Trophoblast cell (in vitro differentiated cells and primary cell): ENCODE measurements at regions not wholly inside any gene's neighbourhood (a gene's known extent, or its start where the extent isn't known, plus 50 kb on each side); places are given as distances from the start of the nearest gene placed in this dataset.

Experiments used
- DNase-seq, 2 donors: peaks; one replicate each; pipeline ENCODE4 v3.0.0-alpha.2; 2016
- H2AFZ ChIP-seq: 2 replicates; pipeline ENCODE4 v1.6.1; 2013; ENCODE audit warnings: low read length, moderate library complexity, mild to moderate bottlenecking; ENCODE audit not compliant: insufficient read depth, poor library complexity
- H2AK5ac ChIP-seq: 2 replicates; pipeline ENCODE4 v1.6.1; 2013; ENCODE audit warnings: mild to moderate bottlenecking, low read length
- H2BK120ac ChIP-seq: 2 replicates; pipeline ENCODE4 v1.6.1; 2013; ENCODE audit warnings: low read length, mild to moderate bottlenecking, moderate library complexity; ENCODE audit not compliant: insufficient read depth, poor library complexity
- H2BK12ac ChIP-seq: 2 replicates; pipeline ENCODE4 v1.6.1; 2013; ENCODE audit warnings: mild to moderate bottlenecking, low read length, moderate library complexity
- H2BK5ac ChIP-seq: 2 replicates; pipeline ENCODE4 v1.6.1; 2013; ENCODE audit warnings: low read length, low read depth, moderate library complexity, mild to moderate bottlenecking; ENCODE audit not compliant: poor library complexity
- H3K14ac ChIP-seq: 2 replicates; pipeline ENCODE4 v1.6.1; 2013; ENCODE audit warnings: mild to moderate bottlenecking, low read length
- H3K18ac ChIP-seq: 2 replicates; pipeline ENCODE4 v1.6.1; 2013; ENCODE audit warnings: mild to moderate bottlenecking, low read length
- H3K23ac ChIP-seq: 2 replicates; pipeline ENCODE4 v1.6.1; 2013; ENCODE audit warnings: low read length
- H3K27ac ChIP-seq: 2 replicates; pipeline ENCODE4 v1.5.1; 2013; ENCODE audit warnings: low read depth, mild to moderate bottlenecking, inconsistent platforms, low read length, moderate library complexity
- H3K27me3 ChIP-seq: 2 replicates; pipeline ENCODE4 v1.6.1; 2013; ENCODE audit warnings: inconsistent platforms, mild to moderate bottlenecking, low read length, moderate library complexity; ENCODE audit not compliant: insufficient read depth
- H3K36me3 ChIP-seq, 2 experiments: 1 replicate in 1 of 2; 2 replicates in 1 of 2; pipeline ENCODE4 v1.6.1; 2013; ENCODE audit warnings: low read length in 2 of 2, mild to moderate bottlenecking in 2 of 2, moderate library complexity in 1 of 2; ENCODE audit not compliant: insufficient read depth in 2 of 2, control insufficient read depth in 1 of 2
- H3K4ac ChIP-seq: 2 replicates; pipeline ENCODE4 v1.6.1; 2013; ENCODE audit warnings: low read depth, mild to moderate bottlenecking, low read length, moderate library complexity
- H3K4me1 ChIP-seq, 2 experiments: 1 replicate in 1 of 2; 2 replicates in 1 of 2; pipeline ENCODE4 v1.6.1; 2013; ENCODE audit warnings: low read length in 2 of 2, mild to moderate bottlenecking in 2 of 2, moderate library complexity in 1 of 2; ENCODE audit not compliant: insufficient read depth in 2 of 2, control insufficient read depth in 1 of 2
- H3K4me2 ChIP-seq: 2 replicates; pipeline ENCODE4 v1.6.1; 2013; ENCODE audit warnings: inconsistent platforms, mild to moderate bottlenecking, low read length, moderate library complexity
- H3K4me3 ChIP-seq: 2 replicates; pipeline ENCODE4 v1.5.1; 2013; ENCODE audit warnings: mild to moderate bottlenecking, low read depth, low read length, inconsistent platforms
- H3K79me1 ChIP-seq: one replicate; pipeline ENCODE4 v1.6.1; 2013; ENCODE audit warnings: low read length
- H3K79me2 ChIP-seq: 2 replicates; pipeline ENCODE4 v1.6.1; 2013; ENCODE audit warnings: low read length, mild to moderate bottlenecking; ENCODE audit not compliant: control insufficient read depth, insufficient read depth, poor library complexity
- H3K9ac ChIP-seq: 2 replicates; pipeline ENCODE4 v1.6.1; 2013; ENCODE audit warnings: mild to moderate bottlenecking, low read length
- H3K9me3 ChIP-seq: 2 replicates; pipeline ENCODE4 v1.6.1; 2013; ENCODE audit warnings: low read depth, mild to moderate bottlenecking, control low read depth, inconsistent platforms, low read length; ENCODE audit not compliant: insufficient read depth
- H4K12ac ChIP-seq: 2 replicates; pipeline ENCODE4 v1.6.1; 2013; ENCODE audit warnings: low read depth, mild to moderate bottlenecking, low read length, moderate library complexity
- H4K8ac ChIP-seq: 2 replicates; pipeline ENCODE4 v1.6.1; 2013; ENCODE audit warnings: low read depth, mild to moderate bottlenecking, low read length, moderate library complexity
- H4K91ac ChIP-seq: one replicate; pipeline ENCODE4 v1.6.1; 2013; ENCODE audit warnings: low read depth, mild to moderate bottlenecking, low read length, moderate library complexity
- WGBS: extraction: QIAGEN DNeasy Blood & Tissue Kit; methylation state at CpG from one replicate; pipeline ENCODE4 v1.1.7; 2013; ENCODE audit warnings: missing lambda C conversion rate; ENCODE audit not compliant: insufficient read length, insufficient coverage; ENCODE audit errors: extremely low coverage; 5-methylcytosine and 5-hydroxymethylcytosine counted together

GRCh38 chr7:123296965-123297364 lies 97.2 kb upstream of the SLC13A1 start:
- H3K36me3 ChIP-seq = no peaks in the 10 kb centered on the region
- no peak overlapping the region for H3K4me2 ChIP-seq
- no CpG with 5 or more reads among the region's 4 CpGs for WGBS

GRCh38 chr7:123293710-123294109 lies 93.9 kb upstream of the SLC13A1 start:
- no peak overlapping the region for H4K91ac ChIP-seq

More at GRCh38 chr7:123296965-123297364, 97.2 kb upstream of the SLC13A1 start:
- Histone ChIP-seq H4K12ac (no peak overlapping the region), H2BK12ac (no peak overlapping the region), H3K4me1 (peaks cover 0 to 5% of the 10 kb centered on the region in 2 experiments), H3K79me2 (no peaks in the 10 kb centered on the region), H2AK5ac (no peak overlapping the region), H3K27ac (no peak overlapping the region), H3K14ac (no peak overlapping the region), H4K91ac (no peak overlapping the region), H2BK5ac (no peak overlapping the region), H3K4me3 (no peak overlapping the region), H3K79me1 (peaks cover 2% of the 10 kb centered on the region), H3K18ac (no peak overlapping the region), H2BK120ac (no peak overlapping the region), H3K9ac (no peak overlapping the region), H3K27me3 (no peaks in the 10 kb centered on the region), H3K9me3 (no peaks in the 10 kb centered on the region), H2AFZ (no peak overlapping the region), H3K4ac (no peak overlapping the region), H4K8ac (no peak overlapping the region), H3K23ac (no peak overlapping the region)
- no peak for DNase-seq

GRCh38 chr7:123292227-123292626 lies 92.5 kb upstream of the SLC13A1 start:
- no peak for DNase-seq
- H3K27me3 ChIP-seq = no peaks in the 10 kb centered on the region
- H3K79me2 ChIP-seq = no peaks in the 10 kb centered on the region
- WGBS = no CpG with 5 or more reads among the region's 1 CpG
- H2BK12ac ChIP-seq = no peak overlapping the region
- no peak overlapping the region for H4K91ac ChIP-seq
- peaks cover 0 to 5% of the 10 kb centered on the region in 2 experiments for H3K4me1 ChIP-seq
- no peaks in the 10 kb centered on the region for H3K9me3 ChIP-seq
- H2AK5ac ChIP-seq = no peak overlapping the region
- H2BK120ac ChIP-seq = no peak overlapping the region
- no peak overlapping the region for H3K4ac ChIP-seq
- no peak overlapping the region for H2BK5ac ChIP-seq
- H3K4me3 ChIP-seq = no peak overlapping the region
- no peak overlapping the region for H3K14ac ChIP-seq
- no peak overlapping the region for H3K23ac ChIP-seq
- H3K18ac ChIP-seq = no peak overlapping the region
- H4K12ac ChIP-seq = no peak overlapping the region
- no peaks in the 10 kb centered on the region for H3K36me3 ChIP-seq
- H4K8ac ChIP-seq = no peak overlapping the region
- H3K4me2 ChIP-seq = no peak overlapping the region
- peaks cover 2% of the 10 kb centered on the region for H3K79me1 ChIP-seq
- H3K27ac ChIP-seq = no peak overlapping the region
- H3K9ac ChIP-seq = no peak overlapping the region
- H2AFZ ChIP-seq = no peak overlapping the region

More at GRCh38 chr7:123293710-123294109, 93.9 kb upstream of the SLC13A1 start:
- no peak overlapping the region for H3K9ac ChIP-seq
- no peaks in the 10 kb centered on the region for H3K79me2 ChIP-seq
- H3K14ac ChIP-seq = no peak overlapping the region
- H3K4ac ChIP-seq = no peak overlapping the region
- no peaks in the 10 kb centered on the region for H3K9me3 ChIP-seq
- H2AFZ ChIP-seq = no peak overlapping the region
- no peak overlapping the region for H3K4me2 ChIP-seq
- H3K23ac ChIP-seq = no peak overlapping the region
- no peak for DNase-seq
- H3K27ac ChIP-seq = no peak overlapping the region
- H2BK120ac ChIP-seq = no peak overlapping the region
- H3K4me3 ChIP-seq = no peak overlapping the region
- no peak overlapping the region for H4K12ac ChIP-seq
- peaks cover 2% of the 10 kb centered on the region for H3K79me1 ChIP-seq
- no peak overlapping the region for H4K8ac ChIP-seq
- H3K18ac ChIP-seq = no peak overlapping the region
- H2AK5ac ChIP-seq = no peak overlapping the region
- H3K4me1 ChIP-seq = peaks cover 0 to 5% of the 10 kb centered on the region in 2 experiments
- H2BK12ac ChIP-seq = no peak overlapping the region
- no peaks in the 10 kb centered on the region for H3K27me3 ChIP-seq
- WGBS = no CpG with 5 or more reads among the region's 2 CpGs
- H2BK5ac ChIP-seq = no peak overlapping the region
- H3K36me3 ChIP-seq = no peaks in the 10 kb centered on the region

- Histone ChIP-seq H3K79me1 (no peaks in the 10 kb centered on the region), H2BK5ac (no peak overlapping the region), H4K91ac (no peak overlapping the region), H3K23ac (no peak overlapping the region), H3K4me3 (no peak overlapping the region), H2AFZ (no peak overlapping the region), H3K4me1 (no peaks in the 10 kb centered on the region), H2BK120ac (no peak overlapping the region), H3K18ac (no peak overlapping the region), H3K79me2 (no peaks in the 10 kb centered on the region), H3K9me3 (no peaks in the 10 kb centered on the region), H4K12ac (no peak overlapping the region), H4K8ac (no peak overlapping the region), H2BK12ac (no peak overlapping the region), H3K4me2 (no peak overlapping the region), H3K36me3 (no peaks in the 10 kb centered on the region), H2AK5ac (no peak overlapping the region), H3K27me3 (no peaks in the 10 kb centered on the region), H3K27ac (no peak overlapping the region), H3K14ac (no peak overlapping the region), H3K9ac (no peak overlapping the region), H3K4ac (no peak overlapping the region)
- DNase-seq = no peak
Observed at GRCh38 chr7:123289200-123289599, 89.4 kb upstream of the SLC13A1 start.
